ENCODE measurements at regions not wholly inside any gene's neighbourhood (a gene's known extent, or its start where the extent isn't known, plus 50 kb on each side); places are given as distances from the start of the nearest gene placed in this dataset.

DNA sequence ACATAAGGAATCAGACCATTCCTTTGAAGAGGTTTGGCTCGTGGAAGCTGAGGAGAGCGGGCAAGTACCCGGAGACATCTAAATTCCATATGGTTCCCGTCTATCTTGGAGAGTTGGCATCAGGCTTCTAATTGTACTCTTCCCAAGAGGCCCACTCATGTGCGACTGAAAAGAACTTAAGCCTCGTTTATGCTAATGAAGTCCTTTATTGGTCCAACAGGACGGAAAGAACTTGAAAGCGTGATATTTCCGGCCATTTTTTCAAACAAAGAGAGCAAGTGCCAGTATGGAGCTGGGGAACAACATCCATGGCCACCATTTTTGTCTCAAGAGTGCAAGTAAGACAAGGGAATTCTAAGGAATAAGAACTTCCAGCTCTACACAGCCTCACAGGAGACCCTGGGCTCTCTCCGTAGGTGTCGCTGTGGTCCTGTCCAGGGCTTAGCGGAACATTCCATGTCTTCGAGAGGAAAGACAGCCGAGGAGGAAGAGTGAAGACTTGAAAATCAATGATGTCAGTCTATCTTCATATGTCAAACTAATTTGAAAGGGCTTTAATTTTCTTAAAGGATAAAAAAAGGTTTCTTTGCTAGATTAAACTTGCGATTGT, 566.0 kb upstream of the PSMD7 start:
- Histone ChIP-seq H3K27me3 (ENCODE audit: low read length) (no peaks in the 10 kb centered on the region; the same call in 1 of the 2 replicates), H3K4me1 (ENCODE audit: insufficient read depth, low read length) (peaks cover 4% of the 10 kb centered on the region; the same call in 1 of the 2 replicates), H3F3A (ENCODE audit: low read length, unreplicated experiment) (no peaks in the 10 kb centered on the region), H3K4me3 (ENCODE audit: low read length) (no peak overlapping the region), H3K79me2 (ENCODE audit: low read length) (no peaks in the 10 kb centered on the region), H3K36me3 (ENCODE audit: low read depth, low read length) (no peaks in the 10 kb centered on the region), H3K9ac (ENCODE audit: low read length) (no peak overlapping the region), H4K20me1 (ENCODE audit: low read length) (no peaks in the 10 kb centered on the region), H3K27ac (ENCODE audit: low read length) (no peak overlapping the region), H2AFZ (ENCODE audit: low read length) (no peak overlapping the region), H3K9me2 (replicated peaks; ENCODE audit: low read length) (no peaks in the 10 kb centered on the region), H3K9me3 (ENCODE audit: low read length) (no peaks in the 10 kb centered on the region), H3K4me2 (ENCODE audit: low read length) (no peak overlapping the region)
- no peak for ATAC-seq
- CTCF ChIA-PET = no interaction called here
- POLR2A ChIA-PET (ENCODE audit: unreplicated experiment) = no interaction called here
- no peak for DNase-seq
- BruUV-seq (replicated peaks) = no TSS peak
- no peak for TF ChIP-seq EZH2phosphoT487 (IDR thresholded peaks at IDR 0.05; ENCODE audit: borderline replicate concordance, low read length)
- TF ChIP-seq, protein P1, sequence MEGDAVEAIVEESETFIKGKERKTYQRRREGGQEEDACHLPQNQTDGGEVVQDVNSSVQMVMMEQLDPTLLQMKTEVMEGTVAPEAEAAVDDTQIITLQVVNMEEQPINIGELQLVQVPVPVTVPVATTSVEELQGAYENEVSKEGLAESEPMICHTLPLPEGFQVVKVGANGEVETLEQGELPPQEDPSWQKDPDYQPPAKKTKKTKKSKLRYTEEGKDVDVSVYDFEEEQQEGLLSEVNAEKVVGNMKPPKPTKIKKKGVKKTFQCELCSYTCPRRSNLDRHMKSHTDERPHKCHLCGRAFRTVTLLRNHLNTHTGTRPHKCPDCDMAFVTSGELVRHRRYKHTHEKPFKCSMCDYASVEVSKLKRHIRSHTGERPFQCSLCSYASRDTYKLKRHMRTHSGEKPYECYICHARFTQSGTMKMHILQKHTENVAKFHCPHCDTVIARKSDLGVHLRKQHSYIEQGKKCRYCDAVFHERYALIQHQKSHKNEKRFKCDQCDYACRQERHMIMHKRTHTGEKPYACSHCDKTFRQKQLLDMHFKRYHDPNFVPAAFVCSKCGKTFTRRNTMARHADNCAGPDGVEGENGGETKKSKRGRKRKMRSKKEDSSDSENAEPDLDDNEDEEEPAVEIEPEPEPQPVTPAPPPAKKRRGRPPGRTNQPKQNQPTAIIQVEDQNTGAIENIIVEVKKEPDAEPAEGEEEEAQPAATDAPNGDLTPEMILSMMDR (conservative IDR thresholded peaks at IDR 0.05; ENCODE audit: low read depth, low read length) = no peak
- TF ChIP-seq EZH2 (IDR thresholded peaks at IDR 0.05; ENCODE audit: low read length, unreplicated experiment) = no peak
- intact Hi-C loops (cut with micrococcal nuclease) = no loop called here

DNA sequence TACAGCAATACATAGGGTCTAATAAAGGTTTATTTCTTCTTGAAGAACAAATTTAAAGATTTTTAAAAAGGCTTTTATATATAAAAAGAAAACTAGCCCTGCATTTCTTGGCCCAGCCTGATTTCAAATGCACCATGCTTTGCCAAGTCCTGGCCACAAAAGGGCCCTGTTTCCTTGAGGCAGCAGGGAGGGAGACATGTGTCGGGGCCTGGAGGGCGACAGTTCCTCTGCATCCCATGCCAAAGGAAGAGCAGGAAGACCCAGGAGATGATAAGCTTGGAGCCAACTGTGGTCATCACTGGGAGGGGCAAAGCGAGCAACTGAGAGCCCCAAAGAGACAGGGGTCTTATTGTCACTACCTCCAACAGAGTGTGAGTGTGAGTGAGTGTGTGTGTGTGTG, 571.5 kb upstream of the PSMD7 start:
- CTCF ChIA-PET = no interaction called here
- BruUV-seq (replicated peaks) = no TSS peak
- no peaks in the 10 kb centered on the region for H4K20me1 ChIP-seq (ENCODE audit: low read length)
- TF ChIP-seq EZH2phosphoT487 (IDR thresholded peaks at IDR 0.05; ENCODE audit: borderline replicate concordance, low read length) = no peak
- no peak for TF ChIP-seq EZH2 (IDR thresholded peaks at IDR 0.05; ENCODE audit: low read length, unreplicated experiment)
- TF ChIP-seq, protein P1 (conservative IDR thresholded peaks at IDR 0.05; ENCODE audit: low read depth, low read length) = no peak
- H3K79me2 ChIP-seq (ENCODE audit: low read length) = no peaks in the 10 kb centered on the region
- ATAC-seq (no peak), DNase-seq (no peak)
- no peaks in the 10 kb centered on the region for H3K9me2 ChIP-seq (replicated peaks; ENCODE audit: low read length)
- H3K4me2 ChIP-seq (ENCODE audit: low read length) = no peak overlapping the region
- H3F3A ChIP-seq (ENCODE audit: low read length, unreplicated experiment) = no peaks in the 10 kb centered on the region
- H3K4me3 ChIP-seq (ENCODE audit: low read length) = no peak overlapping the region
- no peak overlapping the region for H3K27ac ChIP-seq (ENCODE audit: low read length)
- no peaks in the 10 kb centered on the region for H3K4me1 ChIP-seq (ENCODE audit: insufficient read depth, low read length)
- POLR2A ChIA-PET (ENCODE audit: unreplicated experiment) = no interaction called here
- no peak overlapping the region for H2AFZ ChIP-seq (ENCODE audit: low read length)
- H3K27me3 ChIP-seq (ENCODE audit: low read length) = no peaks in the 10 kb centered on the region
- H3K36me3 ChIP-seq (ENCODE audit: low read depth, low read length) = no peaks in the 10 kb centered on the region
- intact Hi-C loops (cut with micrococcal nuclease) = no loop called here
- no peak overlapping the region for H3K9ac ChIP-seq (ENCODE audit: low read length)
- H3K9me3 ChIP-seq (ENCODE audit: low read length) = no peaks in the 10 kb centered on the region

DNA sequence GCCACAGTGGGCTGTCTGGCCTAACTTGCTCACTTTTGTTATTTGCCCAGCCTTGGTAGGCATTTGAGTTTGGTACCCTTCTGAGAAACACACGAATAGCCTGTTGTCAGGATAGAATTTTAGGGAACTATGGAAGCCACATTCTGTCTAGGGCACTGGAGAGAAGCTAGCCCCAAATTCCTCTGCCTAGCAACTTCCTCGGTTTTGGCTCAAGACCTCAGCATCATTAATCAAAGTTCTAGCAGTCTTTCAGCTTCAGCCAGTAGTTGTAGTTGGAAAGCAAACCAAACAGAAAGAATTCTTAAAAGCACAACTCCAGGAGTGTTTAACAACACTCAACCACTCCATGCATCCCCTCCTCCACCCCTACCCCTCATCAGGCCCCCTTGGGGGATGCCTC, 572.1 kb upstream of the PSMD7 start:
- H3K27ac ChIP-seq (ENCODE audit: low read length) = no peak overlapping the region
- BruUV-seq (replicated peaks) = no TSS peak
- H2AFZ ChIP-seq (ENCODE audit: low read length) = no peak overlapping the region
- H3K27me3 ChIP-seq (ENCODE audit: low read length) = 0 out of 2 replicates have a peak, but pooled peaks cover 4% of the 10 kb centered on the region
- ChIA-PET CTCF (no interaction called here), POLR2A (ENCODE audit: unreplicated experiment) (no interaction called here)
- intact Hi-C loops (cut with micrococcal nuclease) = no loop called here
- no peaks in the 10 kb centered on the region for H3K9me3 ChIP-seq (ENCODE audit: low read length)
- ATAC-seq = no peak
- H3K4me2 ChIP-seq (ENCODE audit: low read length) = no peak overlapping the region
- no peaks in the 10 kb centered on the region for H3K79me2 ChIP-seq (ENCODE audit: low read length)
- H3K4me3 ChIP-seq (ENCODE audit: low read length) = no peak overlapping the region
- DNase-seq = no peak
- no peaks in the 10 kb centered on the region for H3K9me2 ChIP-seq (replicated peaks; ENCODE audit: low read length)
- H4K20me1 ChIP-seq (ENCODE audit: low read length) = no peaks in the 10 kb centered on the region
- TF ChIP-seq, protein P1 (conservative IDR thresholded peaks at IDR 0.05; ENCODE audit: low read depth, low read length) = no peak
- TF ChIP-seq EZH2phosphoT487 (IDR thresholded peaks at IDR 0.05; ENCODE audit: borderline replicate concordance, low read length) (no peak), EZH2 (IDR thresholded peaks at IDR 0.05; ENCODE audit: low read length, unreplicated experiment) (no peak)
- no peaks in the 10 kb centered on the region for H3F3A ChIP-seq (ENCODE audit: low read length, unreplicated experiment)
- no peaks in the 10 kb centered on the region for H3K4me1 ChIP-seq (ENCODE audit: insufficient read depth, low read length)
- no peak overlapping the region for H3K9ac ChIP-seq (ENCODE audit: low read length)
- H3K36me3 ChIP-seq (ENCODE audit: low read depth, low read length) = no peaks in the 10 kb centered on the region

All from PC-3 (cell line).